Mesothelial cell of epicardium (in vitro differentiated cells): ENCODE measurements at regions not wholly inside any gene's neighbourhood (a gene's known extent, or its start where the extent isn't known, plus 50 kb on each side); places are given as distances from the start of the nearest gene placed in this dataset.

Experiments used
- DNase-seq, 2 experiments: peaks; one replicate each; pipeline ENCODE4 v3.0.0; 2021; ENCODE audit warnings: low spot score in 2 of 2; ENCODE audit not compliant: unreplicated experiment in 2 of 2
- H3K27ac Mint-ChIP-seq: 2 replicates; pipeline ENCODE4 v1.8.0; 2021; ENCODE audit warnings: mixed read lengths
- H3K27me3 Mint-ChIP-seq: 2 replicates; pipeline ENCODE4 v1.8.0; 2021; ENCODE audit warnings: low read depth, mixed read lengths
- H3K36me3 Mint-ChIP-seq: 2 replicates; pipeline ENCODE4 v1.8.0; 2021; ENCODE audit warnings: mixed read lengths
- H3K4me1 Mint-ChIP-seq: 2 replicates; pipeline ENCODE4 v1.8.0; 2021; ENCODE audit warnings: mixed read lengths
- H3K4me3 Mint-ChIP-seq: 2 replicates; pipeline ENCODE4 v1.8.0; 2021; ENCODE audit warnings: mild to moderate bottlenecking, moderate library complexity, mixed read lengths
- H3K9me3 Mint-ChIP-seq: 2 replicates; pipeline ENCODE4 v1.8.0; 2021; ENCODE audit warnings: mixed read lengths
- TF ChIP-seq, protein P1 (sequence below): fragments of 200-600 bp; sonication (generic); IDR thresholded peaks from one replicate; pipeline ENCODE4 v1.5.0; 2021; ENCODE audit warnings: antibody characterized with exemption; ENCODE audit not compliant: unreplicated experiment

DNA sequence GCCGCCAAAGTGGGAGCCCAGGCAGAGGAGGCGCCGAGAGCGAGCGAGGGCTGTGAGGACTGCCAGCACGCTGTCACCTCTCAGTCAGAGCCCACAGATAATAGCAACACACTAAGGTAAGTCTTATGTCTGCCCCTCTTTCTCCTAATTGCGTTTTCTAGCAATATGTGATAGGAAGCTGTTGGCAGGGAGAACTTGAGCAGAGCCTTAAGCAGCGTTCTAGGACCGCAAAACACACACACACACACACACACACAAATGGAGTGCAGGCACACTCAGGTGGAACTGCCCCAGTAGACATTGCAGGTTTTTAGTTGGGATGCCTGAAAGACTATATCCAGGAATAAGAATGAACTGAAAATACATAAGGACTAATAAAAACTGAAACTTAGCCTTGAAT lies 1188.5 kb downstream of the NXPH1 start:
- TF ChIP-seq, protein P1, sequence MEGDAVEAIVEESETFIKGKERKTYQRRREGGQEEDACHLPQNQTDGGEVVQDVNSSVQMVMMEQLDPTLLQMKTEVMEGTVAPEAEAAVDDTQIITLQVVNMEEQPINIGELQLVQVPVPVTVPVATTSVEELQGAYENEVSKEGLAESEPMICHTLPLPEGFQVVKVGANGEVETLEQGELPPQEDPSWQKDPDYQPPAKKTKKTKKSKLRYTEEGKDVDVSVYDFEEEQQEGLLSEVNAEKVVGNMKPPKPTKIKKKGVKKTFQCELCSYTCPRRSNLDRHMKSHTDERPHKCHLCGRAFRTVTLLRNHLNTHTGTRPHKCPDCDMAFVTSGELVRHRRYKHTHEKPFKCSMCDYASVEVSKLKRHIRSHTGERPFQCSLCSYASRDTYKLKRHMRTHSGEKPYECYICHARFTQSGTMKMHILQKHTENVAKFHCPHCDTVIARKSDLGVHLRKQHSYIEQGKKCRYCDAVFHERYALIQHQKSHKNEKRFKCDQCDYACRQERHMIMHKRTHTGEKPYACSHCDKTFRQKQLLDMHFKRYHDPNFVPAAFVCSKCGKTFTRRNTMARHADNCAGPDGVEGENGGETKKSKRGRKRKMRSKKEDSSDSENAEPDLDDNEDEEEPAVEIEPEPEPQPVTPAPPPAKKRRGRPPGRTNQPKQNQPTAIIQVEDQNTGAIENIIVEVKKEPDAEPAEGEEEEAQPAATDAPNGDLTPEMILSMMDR, result no peak
- Mint-ChIP-seq H3K9me3 (peaks cover 9% of the 10 kb centered on the region), H3K36me3 (no peaks in the 10 kb centered on the region), H3K27ac (no peak overlapping the region), H3K4me1 (no peaks in the 10 kb centered on the region), H3K27me3 (no peaks in the 10 kb centered on the region), H3K4me3 (no peak overlapping the region)
- no peak for DNase-seq

DNA sequence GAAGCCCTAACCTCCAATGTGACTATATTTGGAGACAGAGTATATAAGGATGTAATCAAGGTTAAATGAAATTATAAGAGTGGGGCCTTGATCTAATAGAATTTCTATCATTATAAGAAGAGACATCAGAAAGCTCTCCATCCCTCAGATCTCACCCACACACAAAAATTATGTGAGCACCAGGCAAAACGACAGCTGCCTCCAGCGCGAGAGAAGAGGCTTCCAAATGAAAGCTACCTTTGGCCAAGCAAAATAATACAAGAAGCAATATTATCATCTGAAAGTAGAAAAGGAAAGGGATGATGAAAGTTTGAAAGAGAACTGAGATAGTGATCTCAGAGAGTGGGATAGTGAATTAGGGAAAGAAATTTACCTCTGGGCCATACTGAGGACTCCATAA lies 1192.5 kb downstream of the NXPH1 start:
- H3K27me3 Mint-ChIP-seq, result no peaks in the 10 kb centered on the region
- DNase-seq, result no peak
- H3K4me3 Mint-ChIP-seq, result no peak overlapping the region
- H3K9me3 Mint-ChIP-seq, result peaks cover 9% of the 10 kb centered on the region
- H3K27ac Mint-ChIP-seq, result no peak overlapping the region
- H3K36me3 Mint-ChIP-seq, result no peaks in the 10 kb centered on the region
- TF ChIP-seq, protein P1, result no peak
- no peaks in the 10 kb centered on the region for H3K4me1 Mint-ChIP-seq

DNA sequence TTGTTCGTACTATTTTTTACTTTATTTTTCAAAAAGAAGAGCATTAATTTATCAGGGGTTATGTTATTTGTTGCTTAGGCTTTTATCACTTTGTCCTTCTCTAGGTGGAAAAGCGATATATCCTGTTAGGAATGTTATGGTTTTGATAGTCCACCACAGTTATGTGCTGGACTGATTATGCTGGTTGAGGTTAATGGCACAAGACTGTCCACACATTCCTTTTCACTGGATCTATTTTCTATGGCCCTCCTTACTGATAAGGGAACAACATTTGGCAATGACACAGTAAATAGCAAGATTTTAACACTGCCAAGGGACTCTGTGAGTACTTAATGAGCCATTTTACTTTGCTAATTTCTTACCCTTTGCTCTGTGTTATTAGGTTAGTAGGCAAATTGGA lies 1212.3 kb downstream of the NXPH1 start:
- H3K4me3 Mint-ChIP-seq, result no peak overlapping the region
- no peaks in the 10 kb centered on the region for H3K27me3 Mint-ChIP-seq
- no peaks in the 10 kb centered on the region for H3K36me3 Mint-ChIP-seq
- no peaks in the 10 kb centered on the region for H3K4me1 Mint-ChIP-seq
- no peak overlapping the region for H3K27ac Mint-ChIP-seq
- peaks cover 2% of the 10 kb centered on the region for H3K9me3 Mint-ChIP-seq
- TF ChIP-seq, protein P1, result no peak
- DNase-seq, result no peak

DNA sequence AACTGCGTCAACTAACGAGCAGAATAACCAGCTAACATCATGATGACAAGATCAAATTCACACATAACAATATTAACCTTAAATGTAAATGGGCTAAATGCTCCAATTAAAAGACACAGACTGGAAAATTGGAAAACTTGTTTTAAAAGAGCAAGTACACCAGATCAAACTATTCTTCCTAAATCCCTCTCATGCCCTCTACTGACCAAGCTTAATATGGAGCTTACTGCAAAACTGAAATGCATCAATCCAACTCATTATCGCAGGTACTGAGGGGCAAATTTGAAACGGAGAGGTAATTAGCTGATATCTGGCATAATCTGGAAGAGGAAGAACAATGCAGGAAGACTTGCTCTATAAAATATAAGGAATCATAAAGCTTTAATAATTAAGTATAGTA lies 1223.8 kb downstream of the NXPH1 start:
- no peak for DNase-seq
- Mint-ChIP-seq H3K36me3 (no peaks in the 10 kb centered on the region), H3K27ac (no peak overlapping the region), H3K27me3 (no peaks in the 10 kb centered on the region), H3K4me3 (no peak overlapping the region), H3K9me3 (peaks cover 16% of the 10 kb centered on the region), H3K4me1 (no peaks in the 10 kb centered on the region)
- TF ChIP-seq, protein P1, result no peak

DNA sequence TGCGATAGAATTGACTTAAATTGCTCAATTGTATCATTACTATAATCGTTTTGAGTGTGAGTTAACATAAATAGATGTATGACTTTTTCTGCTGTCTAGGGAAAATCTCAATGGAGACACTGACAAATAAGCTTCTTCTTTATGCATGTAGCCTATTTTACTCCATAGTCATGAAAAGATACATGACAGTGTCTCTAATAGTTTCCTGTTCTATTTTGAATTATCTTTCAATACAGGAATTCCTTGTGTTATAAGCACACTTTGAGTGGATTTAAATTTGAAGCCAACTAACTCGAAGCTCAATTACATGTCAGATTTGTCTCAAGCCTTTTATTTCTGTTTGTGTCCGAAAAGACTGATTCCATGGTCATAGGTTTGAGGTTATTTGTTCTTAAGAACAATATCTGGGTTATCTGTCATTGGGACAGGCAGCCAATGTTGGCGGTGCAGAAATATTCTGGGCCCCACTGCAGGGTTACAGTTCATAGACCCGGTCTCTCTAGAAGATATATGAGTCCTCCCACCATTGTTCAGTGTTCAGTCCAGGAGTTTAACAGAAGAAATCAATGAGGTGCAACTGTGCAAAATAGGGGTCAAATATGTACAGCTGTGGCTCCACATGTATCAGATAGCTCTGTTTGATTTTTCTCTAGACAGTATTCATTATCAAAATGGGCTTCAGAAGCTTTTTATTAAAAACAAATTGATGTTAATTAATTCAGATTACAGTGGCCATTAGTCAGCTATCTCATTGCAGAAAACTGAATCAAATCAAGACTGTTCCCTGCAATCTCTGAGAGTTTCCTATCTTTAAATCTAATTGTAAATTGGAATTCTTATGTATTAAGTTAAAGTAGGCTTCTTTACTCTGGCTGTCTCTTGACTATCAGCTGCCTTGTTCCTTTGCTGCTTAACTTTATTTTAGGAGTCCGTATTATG lies 1238.8 kb downstream of the NXPH1 start:
- Mint-ChIP-seq H3K27me3 (no peaks in the 10 kb centered on the region), H3K9me3 (peaks cover 3% of the 10 kb centered on the region), H3K4me1 (no peaks in the 10 kb centered on the region), H3K4me3 (no peak overlapping the region), H3K36me3 (no peaks in the 10 kb centered on the region), H3K27ac (no peak overlapping the region)
- no peak for DNase-seq
- TF ChIP-seq, protein P1, result no peak
